HUES64 (cell line): ENCODE measurements at regions not wholly inside any gene's neighbourhood (a gene's known extent, or its start where the extent isn't known, plus 50 kb on each side); places are given as distances from the start of the nearest gene placed in this dataset.
"Not testable (repeated sequence)": the region's sequence is repeated elsewhere in the genome, so short reads cannot be mapped to it uniquely, and the experiment has no call there.

Experiments
- H3K27ac ChIP-seq: 2 replicates; pipeline ENCODE4 v1.7.0; 2013; ENCODE audit warnings: low read depth, low read length, inconsistent platforms
- H3K27me3 ChIP-seq: 2 replicates; pipeline ENCODE4 v1.6.1; 2013; ENCODE audit warnings: mild to moderate bottlenecking, low read length; ENCODE audit not compliant: insufficient read depth
- H3K36me3 ChIP-seq: 2 replicates; pipeline ENCODE4 v1.6.1; 2013; ENCODE audit warnings: mild to moderate bottlenecking, low read length; ENCODE audit not compliant: insufficient read depth
- H3K4me1 ChIP-seq: 2 replicates; pipeline ENCODE4 v1.6.1; 2013; ENCODE audit warnings: mild to moderate bottlenecking, low read length, moderate library complexity; ENCODE audit not compliant: insufficient read depth
- H3K4me3 ChIP-seq: 2 replicates; pipeline ENCODE4 v1.5.1; 2013; ENCODE audit warnings: mild to moderate bottlenecking, low read length, moderate library complexity
- H3K9ac ChIP-seq: 2 replicates; pipeline ENCODE4 v1.6.1; 2013; ENCODE audit warnings: mild to moderate bottlenecking, low read depth, low read length
- H3K9me3 ChIP-seq: 2 replicates; pipeline ENCODE4 v1.6.1; 2013; ENCODE audit warnings: low read depth, low read length; ENCODE audit not compliant: insufficient read depth
- WGBS: fragments of 150-250, 120-280 bp; methylation state at CpG from one replicate; pipeline ENCODE4 v1.1.7; 2013; ENCODE audit warnings: missing lambda C conversion rate; 5-methylcytosine and 5-hydroxymethylcytosine counted together

- H3K36me3 ChIP-seq: no peaks in the 10 kb centered on the region
- H3K4me1 ChIP-seq: peaks cover 19% of the 10 kb centered on the region
- 100% methylated on average over 1 of the region's 1 CpG for WGBS
- no peaks in the 10 kb centered on the region for H3K9me3 ChIP-seq
- H3K27me3 ChIP-seq: no peaks in the 10 kb centered on the region
- no peak overlapping the region for H3K27ac ChIP-seq
- H3K9ac ChIP-seq: no peak overlapping the region
- H3K4me3 ChIP-seq: no peak overlapping the region
Measured at GRCh38 chr2:7620255-7620654, 703.0 kb downstream of the RNF144A start.

GRCh38 chr2:7621018-7621814 lies 704.0 kb downstream of the RNF144A start:
- WGBS: 94% methylated on average over 4 of the region's 4 CpGs
- no peaks in the 10 kb centered on the region for H3K9me3 ChIP-seq
- H3K27ac ChIP-seq: no peak overlapping the region
- peaks cover 16% of the 10 kb centered on the region for H3K4me1 ChIP-seq
- no peak overlapping the region for H3K4me3 ChIP-seq
- no peaks in the 10 kb centered on the region for H3K27me3 ChIP-seq
- no peaks in the 10 kb centered on the region for H3K36me3 ChIP-seq
- H3K9ac ChIP-seq: no peak overlapping the region

- peaks cover 4% of the 10 kb centered on the region for H3K4me1 ChIP-seq
- H3K27ac ChIP-seq: no peak overlapping the region
- no peaks in the 10 kb centered on the region for H3K9me3 ChIP-seq
- H3K36me3 ChIP-seq: no peaks in the 10 kb centered on the region
- 95% methylated on average over 10 of the region's 10 CpGs for WGBS
- H3K27me3 ChIP-seq: no peaks in the 10 kb centered on the region
- no peak overlapping the region for H3K9ac ChIP-seq
- H3K4me3 ChIP-seq: no peak overlapping the region
Measured at GRCh38 chr2:7625392-7626138, 708.4 kb downstream of the RNF144A start.

- Histone ChIP-seq H3K9me3 (no peaks in the 10 kb centered on the region), H3K4me1 (no peaks in the 10 kb centered on the region), H3K4me3 (no peak overlapping the region), H3K27ac (no peak overlapping the region), H3K27me3 (no peaks in the 10 kb centered on the region), H3K9ac (no peak overlapping the region), H3K36me3 (no peaks in the 10 kb centered on the region)
- 93% methylated on average over 6 of the region's 6 CpGs for WGBS
Measured at GRCh38 chr2:7626139-7626537, 708.9 kb downstream of the RNF144A start.

GRCh38 chr2:7627583-7627982 lies 710.4 kb downstream of the RNF144A start:
- WGBS: 91% methylated on average over 3 of the region's 3 CpGs
- Histone ChIP-seq H3K9me3 (no peaks in the 10 kb centered on the region), H3K4me3 (no peak overlapping the region), H3K4me1 (no peaks in the 10 kb centered on the region), H3K27me3 (no peaks in the 10 kb centered on the region), H3K36me3 (no peaks in the 10 kb centered on the region), H3K27ac (no peak overlapping the region), H3K9ac (no peak overlapping the region)

GRCh38 chr2:7632420-7632819 lies 715.2 kb downstream of the RNF144A start:
- WGBS: 83% methylated on average over 4 of the region's 4 CpGs
- H3K27me3 ChIP-seq: no peaks in the 10 kb centered on the region
- H3K36me3 ChIP-seq: no peaks in the 10 kb centered on the region
- no peak overlapping the region for H3K27ac ChIP-seq
- H3K4me3 ChIP-seq: no peak overlapping the region
- H3K4me1 ChIP-seq: no peaks in the 10 kb centered on the region
- H3K9me3 ChIP-seq: no peaks in the 10 kb centered on the region
- no peak overlapping the region for H3K9ac ChIP-seq

GRCh38 chr2:7633566-7634153 lies 716.4 kb downstream of the RNF144A start:
- H3K27ac ChIP-seq: no peak overlapping the region
- no peak overlapping the region for H3K4me3 ChIP-seq
- H3K9ac ChIP-seq: no peak overlapping the region
- H3K9me3 ChIP-seq: no peaks in the 10 kb centered on the region
- WGBS: 95% methylated on average over 6 of the region's 7 CpGs
- no peaks in the 10 kb centered on the region for H3K4me1 ChIP-seq
- H3K36me3 ChIP-seq: no peaks in the 10 kb centered on the region
- no peaks in the 10 kb centered on the region for H3K27me3 ChIP-seq

- 96% methylated on average over 7 of the region's 7 CpGs for WGBS
- Histone ChIP-seq H3K36me3 (no peaks in the 10 kb centered on the region), H3K9me3 (no peaks in the 10 kb centered on the region), H3K27me3 (no peaks in the 10 kb centered on the region), H3K9ac (no peak overlapping the region), H3K4me3 (no peak overlapping the region), H3K4me1 (no peaks in the 10 kb centered on the region), H3K27ac (no peak overlapping the region)
Measured at GRCh38 chr2:7634409-7634808, 717.2 kb downstream of the RNF144A start.

GRCh38 chr2:7639476-7639875 lies 722.3 kb downstream of the RNF144A start:
- 100% methylated on average over 1 of the region's 1 CpG for WGBS
- Histone ChIP-seq H3K27ac (no peak overlapping the region), H3K9ac (no peak overlapping the region), H3K4me1 (no peaks in the 10 kb centered on the region), H3K27me3 (no peaks in the 10 kb centered on the region), H3K36me3 (no peaks in the 10 kb centered on the region), H3K9me3 (peaks cover 26% of the 10 kb centered on the region), H3K4me3 (no peak overlapping the region)

- 92% methylated on average over 3 of the region's 3 CpGs for WGBS
- not testable (repeated sequence) for H3K4me3 ChIP-seq
- H3K9me3 ChIP-seq: peaks cover 26% of the 10 kb centered on the region
Measured at GRCh38 chr2:7641272-7641671, 724.1 kb downstream of the RNF144A start.

GRCh38 chr2:7646024-7646423 lies 728.8 kb downstream of the RNF144A start:
- Histone ChIP-seq H3K9me3 (peaks cover 12% of the 10 kb centered on the region), H3K36me3 (no peaks in the 10 kb centered on the region), H3K9ac (no peak overlapping the region), H3K4me3 (no peak overlapping the region), H3K4me1 (no peaks in the 10 kb centered on the region), H3K27me3 (no peaks in the 10 kb centered on the region), H3K27ac (no peak overlapping the region)
- WGBS: 90% methylated on average over 2 of the region's 3 CpGs

More at GRCh38 chr2:7641272-7641671, 724.1 kb downstream of the RNF144A start:
- not testable (repeated sequence) for H3K27me3 ChIP-seq, H3K4me1 ChIP-seq, H3K36me3 ChIP-seq, H3K27ac ChIP-seq, H3K9ac ChIP-seq
